ENCODE measurements at regions not wholly inside any gene's neighbourhood (a gene's known extent, or its start where the extent isn't known, plus 50 kb on each side); places are given as distances from the start of the nearest gene placed in this dataset.

GRCh38 chr4:167964766-167965373, 127.5 kb upstream of the ANXA10 start (continued):
- TF ChIP-seq PML (IDR thresholded peaks at IDR 0.05; ENCODE audit: low read length): no peak
- no peak for TF ChIP-seq SUZ12 (IDR thresholded peaks at IDR 0.05; ENCODE audit: unreplicated experiment)
- no peak for TF ChIP-seq JUND (IDR thresholded peaks at IDR 0.05; ENCODE audit: low read depth, low read length)
- TF ChIP-seq BRCA1 (IDR thresholded peaks at IDR 0.05; ENCODE audit: low read depth, low read length): no peak
- TF ChIP-seq BCL11A (IDR thresholded peaks at IDR 0.05; ENCODE audit: low read depth, low read length): no peak
- TF ChIP-seq MEF2A (IDR thresholded peaks at IDR 0.05; ENCODE audit: insufficient read depth, low read depth, low read length): no peak
- TF ChIP-seq IRF4 (IDR thresholded peaks at IDR 0.05; ENCODE audit: low read depth, low read length): no peak

- no peaks in the 10 kb centered on the region for H3K79me2 ChIP-seq (ENCODE audit: control insufficient read depth, insufficient read depth, low read length)
- H4K20me1 ChIP-seq (ENCODE audit: control insufficient read depth, insufficient read depth): no peaks in the 10 kb centered on the region
- intact Hi-C loops (cut with micrococcal nuclease; ENCODE audit: unreplicated experiment) (no loop called here), in situ Hi-C loops (cut with MboI) (no loop called here)
- no peaks in the 10 kb centered on the region for H3K4me1 ChIP-seq (ENCODE audit: control insufficient read depth, insufficient read depth, low read length)
- no peaks in the 10 kb centered on the region for H3K36me3 ChIP-seq (ENCODE audit: control insufficient read depth in 2 of 2, insufficient read depth in 2 of 2, low read length in 1 of 2)
- no peak overlapping the region for H3K4me3 ChIP-seq
- H3K4me2 ChIP-seq (ENCODE audit: control insufficient read depth, insufficient read depth): no peak overlapping the region
- FAIRE-seq (no peak), DNase-seq (ENCODE audit: low read depth, low spot score) (no peak), ATAC-seq (no peak)
- H2AFZ ChIP-seq (ENCODE audit: control insufficient read depth, low read depth, low read length): no peak overlapping the region
- TF ChIP-seq CTCF (IDR thresholded peaks at IDR 0.05 in 2 of 3, conservative IDR thresholded peaks at IDR 0.05 in 1 of 3; ENCODE audit: control insufficient read depth in 2 of 3, extremely low read depth in 1 of 3, insufficient read depth in 1 of 3, low read depth in 3 of 3, low read length in 3 of 3) (no peak), SP1 (IDR thresholded peaks at IDR 0.05; ENCODE audit: low read depth, low read length) (no peak), ATF7 (IDR thresholded peaks at IDR 0.05; ENCODE audit: low read depth) (no peak), CEBPB (IDR thresholded peaks at IDR 0.05; ENCODE audit: borderline replicate concordance in 1 of 2, low read depth in 2 of 2, low read length in 2 of 2) (no peak)
- ChIA-PET POLR2A (no interaction called here), SMC1A (ENCODE audit: uncharacterized antibody, unreplicated experiment) (no interaction called here), CTCF (interaction anchor here (0.6 kb wide), 1 partner anchor 346 kb away, joined by 3 read pairs; no protein-coding TSS in a partner anchor), RAD21 (ENCODE audit: unreplicated experiment) (no interaction called here)
- no TSS peak for BruUV-seq (replicated peaks)
- H3K27me3 ChIP-seq (replicated peaks in 1 of 2; ENCODE audit: control insufficient read depth in 2 of 2, insufficient read depth in 2 of 2, low read length in 1 of 2): no peaks in the 10 kb centered on the region
- no peaks in the 10 kb centered on the region for H3K9me3 ChIP-seq (replicated peaks; ENCODE audit: control insufficient read depth, insufficient read depth, low read length)
- WGBS (ENCODE audit: insufficient coverage, insufficient replicate concordance, low lambda C conversion rate, missing lambda C conversion rate): 18% methylated on average over 2 of the region's 2 CpGs
- H3K27ac ChIP-seq (ENCODE audit: control insufficient read depth, insufficient read depth): no peak overlapping the region
- no peak overlapping the region for H3K9ac ChIP-seq (ENCODE audit: control insufficient read depth, insufficient read depth, low read length)
Measured at GRCh38 chr4:167966143-167966542, 126.2 kb upstream of the ANXA10 start.

Measured in GM12878 (cell line).